Hematopoietic multipotent progenitor cell treated with erythropoietin and hydrocortisone succinate and interleukin-3 and kit ligand, for 4 days (in vitro differentiated cells): ENCODE measurements at regions not wholly inside any gene's neighbourhood (a gene's known extent, or its start where the extent isn't known, plus 50 kb on each side); places are given as distances from the start of the nearest gene placed in this dataset.

Experiments
- DNase-seq: peaks from one replicate; pipeline ENCODE4 v3.0.0-alpha.2; 2015

GRCh38 chr14:22333422-22334274, 255.4 kb downstream of the DAD1 start:
- DNase-seq: no peak

GRCh38 chr14:22332686-22333421, 256.2 kb downstream of the DAD1 start:
- no peak for DNase-seq

DNA sequence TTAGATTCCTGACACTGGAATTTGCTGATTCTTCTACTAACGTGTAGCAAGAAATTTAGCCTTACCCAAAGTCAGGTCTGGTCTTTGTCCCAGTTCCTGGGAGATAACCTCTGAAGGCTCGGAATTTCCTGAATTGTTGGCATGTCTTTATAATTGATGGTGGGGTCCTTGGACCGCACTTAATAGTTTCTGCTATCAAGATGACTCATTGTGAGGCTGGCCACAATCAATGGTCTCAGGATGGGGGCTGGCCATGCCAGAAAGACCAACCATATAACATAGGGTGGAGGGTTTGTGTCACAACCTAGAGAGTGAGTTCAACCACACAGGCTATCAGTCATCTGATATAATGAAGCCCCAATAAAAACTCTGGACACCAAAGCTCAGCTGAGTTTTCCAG, 259.7 kb downstream of the DAD1 start:
- DNase-seq: no peak

DNA sequence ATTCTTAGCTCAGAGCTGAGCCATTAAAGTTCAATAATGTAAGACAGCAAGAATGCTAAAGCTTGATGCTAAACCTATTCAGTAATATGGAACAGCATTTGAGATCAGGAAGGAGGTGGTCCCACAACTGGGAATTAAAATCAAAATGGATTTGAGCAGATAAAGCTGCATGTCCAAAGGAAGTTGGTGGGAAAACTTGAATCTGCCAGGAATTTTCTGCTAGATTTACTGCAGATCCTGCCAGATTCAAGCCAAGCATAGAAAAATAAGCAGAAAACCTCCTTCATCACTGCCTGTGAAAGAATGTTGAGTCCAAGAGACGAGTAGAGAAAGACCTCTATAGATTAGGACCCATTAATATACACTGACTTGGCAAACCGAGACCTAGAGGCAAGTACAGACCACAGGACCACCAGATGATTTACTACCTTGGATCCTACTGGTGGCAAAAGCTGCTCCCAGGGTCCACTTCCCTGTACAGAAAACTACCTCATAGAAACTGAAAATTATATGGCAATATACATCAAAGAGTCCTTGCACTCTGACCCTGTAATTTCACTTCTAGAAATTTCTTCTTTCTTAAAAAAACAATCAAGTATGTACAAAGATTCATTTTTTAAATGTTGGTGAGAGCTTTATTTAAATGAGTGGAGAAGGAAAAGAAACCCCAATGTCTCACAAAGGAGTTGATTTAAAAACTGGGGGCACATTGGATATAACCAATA, 263.2 kb downstream of the DAD1 start:
- DNase-seq: no peak

- no peak for DNase-seq
Measured at GRCh38 chr14:22320362-22320750, 268.7 kb downstream of the DAD1 start.

DNA sequence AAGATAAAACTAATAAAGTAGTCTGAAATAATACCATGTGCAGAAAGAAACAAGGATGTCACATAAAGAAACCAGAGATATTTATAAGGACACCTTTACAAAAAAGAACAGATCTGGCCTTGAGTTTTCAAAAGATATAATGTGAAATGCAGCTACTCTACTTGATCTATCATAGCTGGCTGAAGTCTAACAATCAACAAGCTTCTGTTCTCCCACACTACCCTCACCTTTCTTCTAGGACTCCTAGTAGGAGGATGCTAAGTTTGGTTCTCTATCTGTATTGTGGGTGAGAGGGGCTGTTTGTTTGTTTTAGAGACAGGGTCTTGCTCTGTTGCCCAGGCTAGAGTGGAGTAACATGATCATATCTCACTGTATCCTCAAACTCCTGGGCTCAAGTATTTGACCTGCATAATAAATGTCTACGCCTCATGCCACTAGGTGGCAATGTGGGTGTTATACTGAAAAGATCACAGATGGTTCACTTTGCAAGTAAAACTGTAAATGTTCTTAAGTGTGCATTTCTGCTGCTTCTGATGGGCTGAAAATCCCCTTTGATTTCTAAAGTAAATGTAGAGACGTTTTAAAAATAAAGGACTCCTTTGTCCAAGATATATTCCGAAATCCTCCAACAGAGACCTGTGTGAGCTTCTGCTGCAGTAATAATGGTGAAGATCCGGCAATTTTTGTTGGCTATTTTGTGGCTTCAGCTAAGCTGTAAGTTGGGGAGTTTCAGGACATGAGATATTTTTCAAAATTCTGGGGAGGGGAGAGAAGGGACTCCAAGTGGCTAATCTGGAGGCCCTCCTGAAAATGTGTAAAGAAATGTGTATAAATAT, 269.3 kb downstream of the DAD1 start:
- peak; percentile 80 for DNase-seq

DNA sequence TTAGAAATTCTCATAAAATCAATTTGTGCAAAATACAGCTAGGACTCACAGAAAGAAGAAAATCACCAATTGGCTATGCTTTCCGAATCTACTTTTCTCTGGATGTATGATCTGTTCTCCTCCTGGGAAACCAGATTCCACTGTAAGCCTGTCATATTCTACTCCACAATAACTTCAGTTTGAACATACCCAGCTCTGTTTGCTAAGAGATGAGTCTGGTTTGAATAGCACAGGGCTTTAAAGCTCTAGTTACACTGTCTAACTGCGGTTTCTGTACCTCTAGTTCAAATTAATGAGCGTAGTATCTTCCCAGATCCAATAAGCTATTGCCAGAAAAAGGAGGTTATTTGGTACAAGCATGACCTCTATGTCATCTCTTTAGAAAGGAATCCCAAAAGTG, 270.1 kb downstream of the DAD1 start:
- no peak for DNase-seq

DNA sequence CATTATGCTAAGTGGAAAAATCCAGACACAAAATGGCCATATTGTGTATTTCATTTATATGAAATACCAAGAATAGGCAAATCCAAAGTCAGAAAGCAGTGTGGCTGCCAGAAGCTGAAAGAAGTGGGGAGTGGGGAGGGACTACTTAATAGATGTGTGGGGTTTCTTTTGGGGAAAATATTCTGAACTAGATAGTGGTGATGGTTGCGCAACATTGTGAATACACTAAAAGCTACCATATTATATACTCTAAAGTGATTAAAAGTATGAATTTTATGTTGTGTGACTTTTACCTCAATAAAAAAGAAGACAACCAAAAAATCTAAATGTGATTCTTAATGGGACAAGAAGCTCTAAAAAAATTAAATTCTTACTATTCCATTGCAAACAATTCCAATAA, 272.6 kb downstream of the DAD1 start:
- DNase-seq: no peak

- DNase-seq: no peak
Measured at GRCh38 chr14:22315336-22315735, 273.7 kb downstream of the DAD1 start.

DNA sequence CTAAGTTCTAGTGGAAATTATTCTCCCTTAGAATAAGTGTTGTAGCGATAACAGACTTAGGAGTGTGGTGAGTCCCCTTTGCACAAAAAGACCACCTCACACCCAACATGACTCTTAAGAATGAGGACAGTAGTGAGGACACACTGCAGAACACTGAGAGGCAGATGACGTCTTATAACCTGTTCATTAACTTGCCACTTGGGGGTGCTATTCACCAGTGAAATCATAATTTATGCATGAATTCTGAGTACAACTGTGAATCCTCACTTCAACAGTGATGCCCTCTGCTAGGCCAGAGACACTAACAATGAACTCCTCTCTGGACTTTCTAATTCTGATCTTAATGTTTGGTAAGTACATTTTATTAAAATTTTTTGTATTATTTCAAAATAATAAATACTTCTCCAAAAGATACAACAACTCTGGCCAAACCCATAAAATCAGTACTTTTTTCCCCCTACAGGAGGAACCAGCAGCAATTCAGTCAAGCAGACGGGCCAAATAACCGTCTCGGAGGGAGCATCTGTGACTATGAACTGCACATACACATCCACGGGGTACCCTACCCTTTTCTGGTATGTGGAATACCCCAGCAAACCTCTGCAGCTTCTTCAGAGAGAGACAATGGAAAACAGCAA, 274.7 kb downstream of the DAD1 start:
- peak; percentile 85 for DNase-seq

DNA sequence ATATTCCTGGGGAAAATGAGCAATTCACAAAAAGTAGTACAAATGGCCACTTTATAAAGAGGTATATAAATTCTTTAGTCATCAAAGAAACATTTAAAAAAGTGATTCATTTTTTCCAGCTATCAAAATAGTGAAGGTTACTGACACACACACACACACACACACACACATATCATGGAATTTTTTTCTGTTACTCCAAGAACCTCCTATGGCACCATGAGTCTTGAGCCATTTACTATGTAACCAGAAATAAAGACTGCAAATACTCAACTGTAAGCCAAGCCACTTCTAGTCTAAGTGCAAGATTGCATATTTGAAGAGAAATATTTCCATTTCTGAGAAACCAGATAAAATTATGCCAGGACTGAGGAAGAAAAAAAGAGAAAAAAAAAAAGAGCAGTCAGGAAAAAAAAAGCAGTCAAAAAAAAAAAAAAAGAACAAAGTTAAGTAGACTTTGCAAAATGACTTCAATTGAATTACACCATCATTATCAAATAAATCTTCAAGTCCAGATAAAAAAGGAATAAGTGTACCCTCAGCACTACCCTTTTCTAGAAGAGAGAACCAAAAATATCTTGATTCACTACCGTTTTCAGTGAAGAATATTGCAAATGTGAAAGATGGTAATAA, 275.7 kb downstream of the DAD1 start:
- no peak for DNase-seq

- DNase-seq: no peak
Measured at GRCh38 chr14:22311636-22312035, 277.4 kb downstream of the DAD1 start.

GRCh38 chr14:22305607-22306006, 283.4 kb downstream of the DAD1 start:
- no peak for DNase-seq

GRCh38 chr14:22304326-22304725, 284.7 kb downstream of the DAD1 start:
- DNase-seq: no peak

DNA sequence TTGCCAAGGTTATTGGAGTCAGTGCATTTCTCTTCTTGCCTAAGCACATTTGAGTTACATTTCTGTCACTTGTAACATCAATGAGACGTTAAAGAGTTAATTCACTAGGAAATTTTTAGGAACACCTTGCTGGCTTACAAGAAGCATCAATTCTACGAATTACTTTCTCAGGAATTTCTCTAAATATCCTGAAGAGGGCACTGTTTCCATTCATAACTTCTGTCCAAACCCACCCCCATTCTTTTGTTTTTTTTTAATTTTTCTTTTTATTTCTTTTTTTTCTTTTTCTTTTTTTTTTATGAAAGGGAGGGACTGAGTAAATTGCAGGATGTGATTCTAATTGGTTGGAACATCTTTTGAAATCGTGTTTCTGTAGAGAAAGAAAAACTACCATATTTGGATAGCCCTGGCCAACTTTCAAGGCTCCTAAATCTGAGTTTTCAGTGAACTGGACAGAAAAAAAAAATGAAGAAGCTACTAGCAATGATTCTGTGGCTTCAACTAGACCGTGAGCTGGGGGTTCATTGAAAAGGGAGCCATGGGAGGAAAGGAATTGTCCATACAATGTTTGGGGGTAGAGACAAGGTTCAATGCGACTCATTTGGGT, 285.3 kb downstream of the DAD1 start:
- peak; percentile 52 for DNase-seq

DNA sequence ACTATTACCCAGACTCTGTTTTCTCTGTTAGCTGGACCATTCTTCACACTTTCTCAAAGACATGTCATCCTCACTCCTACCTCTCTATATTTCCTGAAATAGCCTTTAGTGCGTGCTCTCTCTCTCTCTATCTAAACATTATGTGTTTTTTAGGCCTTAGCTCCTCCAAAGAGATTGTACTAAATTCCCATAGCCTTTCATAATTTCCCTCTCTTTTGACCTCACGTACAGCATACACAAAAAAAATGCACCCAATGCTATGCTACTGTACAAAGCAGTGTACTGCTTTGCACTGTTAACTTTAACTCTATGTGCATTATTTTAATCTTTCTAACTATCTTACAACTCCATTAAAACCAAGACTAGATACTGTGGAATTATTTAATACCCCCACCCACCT, 288.4 kb downstream of the DAD1 start:
- DNase-seq: no peak

DNA sequence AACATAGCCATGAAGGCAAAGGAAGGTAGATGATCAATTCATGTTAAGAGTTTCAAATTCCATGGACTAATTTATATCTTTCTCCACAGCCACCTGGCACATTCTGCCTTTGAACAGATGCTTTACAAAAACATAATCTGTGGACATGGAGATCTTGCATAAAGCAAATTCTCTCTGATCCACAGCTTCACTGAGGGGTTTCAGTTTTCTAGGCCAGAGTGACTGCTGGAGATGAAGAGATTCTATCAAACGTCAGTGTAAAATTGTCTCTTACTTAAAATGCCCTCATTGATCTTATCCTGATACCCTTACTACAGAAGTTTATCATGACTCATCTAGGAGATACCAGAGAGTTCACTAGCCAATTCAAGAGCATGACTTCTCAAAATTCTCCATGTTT, 291.6 kb downstream of the DAD1 start:
- DNase-seq: no peak

DNA sequence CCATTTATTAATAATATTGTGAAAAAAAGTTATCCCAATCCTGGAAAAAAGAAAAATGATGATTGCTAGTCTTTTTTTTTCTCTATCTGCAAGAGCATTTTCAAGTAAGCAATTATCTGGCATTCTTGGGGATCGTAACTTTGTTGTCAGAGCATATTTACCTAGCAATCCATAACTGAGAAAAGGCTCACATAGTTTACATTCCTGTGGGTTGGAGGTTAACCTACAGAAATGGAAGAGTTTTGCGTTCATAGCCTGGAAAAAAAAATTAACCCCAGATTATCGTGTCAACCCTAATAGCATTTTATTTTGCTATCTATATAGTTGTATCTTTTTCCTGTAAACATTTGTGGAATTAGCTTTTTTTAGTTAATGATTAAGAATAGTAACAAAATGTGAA, 292.3 kb downstream of the DAD1 start:
- no peak for DNase-seq

DNA sequence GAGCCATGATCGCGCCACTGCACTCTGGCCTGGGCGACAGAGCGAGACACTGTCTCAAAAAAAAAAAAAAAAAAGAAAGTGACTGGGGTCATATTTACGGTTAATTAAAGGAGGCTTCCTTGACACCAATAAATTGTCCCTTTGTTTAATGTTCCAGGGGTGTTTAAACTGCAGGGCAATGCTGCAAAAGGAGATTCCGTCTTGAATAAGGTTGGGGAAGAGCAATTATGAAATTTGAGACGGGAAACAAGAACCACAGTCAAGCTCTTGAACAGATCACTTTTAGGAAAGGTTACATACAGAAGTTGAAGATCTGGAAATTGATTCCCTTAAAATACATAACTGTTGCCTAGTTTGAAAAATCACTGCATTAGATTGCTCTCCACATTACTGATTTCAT, 292.9 kb downstream of the DAD1 start:
- DNase-seq: no peak

GRCh38 chr14:22291406-22291805, 297.6 kb downstream of the DAD1 start:
- no peak for DNase-seq

GRCh38 chr14:22289570-22289969, 299.5 kb downstream of the DAD1 start:
- no peak for DNase-seq
